ENCODE measurements at regions not wholly inside any gene's neighbourhood (a gene's known extent, or its start where the extent isn't known, plus 50 kb on each side); places are given as distances from the start of the nearest gene placed in this dataset.

DNA sequence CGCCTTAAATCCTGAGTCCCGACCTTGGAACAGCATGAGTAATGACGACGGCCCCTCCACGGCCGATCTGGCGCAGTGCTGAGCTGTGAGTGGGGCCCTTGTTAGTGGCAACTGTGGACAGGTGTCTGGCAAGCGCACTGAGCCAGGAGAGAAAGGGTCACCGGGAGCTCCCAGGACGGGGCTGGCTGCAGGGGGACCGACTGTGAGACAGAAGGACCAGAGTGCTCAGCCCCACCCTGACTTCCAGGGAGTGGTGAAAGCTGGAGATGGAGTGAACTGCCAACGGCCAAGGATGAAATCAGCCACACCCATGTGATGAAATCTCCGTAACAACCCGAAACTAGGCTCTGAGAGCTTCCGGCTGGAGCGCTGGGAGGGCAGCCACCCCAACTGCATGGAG is 228.6 kb downstream of the BRD1 start:
- no peak for DNase-seq (ENCODE audit: low read depth)
- no peaks in the 10 kb centered on the region for H3K36me3 ChIP-seq (ENCODE audit: control insufficient read depth, insufficient read depth, low read length)
- ChIA-PET POLR2A (no interaction called here), CTCF (no interaction called here)
- no peak overlapping the region for H3K4me3 ChIP-seq (ENCODE audit: low read depth, low read length)
- no peaks in the 10 kb centered on the region for H3K27me3 ChIP-seq (ENCODE audit: control insufficient read depth, insufficient read depth, low read length)
- TF ChIP-seq, protein P1, sequence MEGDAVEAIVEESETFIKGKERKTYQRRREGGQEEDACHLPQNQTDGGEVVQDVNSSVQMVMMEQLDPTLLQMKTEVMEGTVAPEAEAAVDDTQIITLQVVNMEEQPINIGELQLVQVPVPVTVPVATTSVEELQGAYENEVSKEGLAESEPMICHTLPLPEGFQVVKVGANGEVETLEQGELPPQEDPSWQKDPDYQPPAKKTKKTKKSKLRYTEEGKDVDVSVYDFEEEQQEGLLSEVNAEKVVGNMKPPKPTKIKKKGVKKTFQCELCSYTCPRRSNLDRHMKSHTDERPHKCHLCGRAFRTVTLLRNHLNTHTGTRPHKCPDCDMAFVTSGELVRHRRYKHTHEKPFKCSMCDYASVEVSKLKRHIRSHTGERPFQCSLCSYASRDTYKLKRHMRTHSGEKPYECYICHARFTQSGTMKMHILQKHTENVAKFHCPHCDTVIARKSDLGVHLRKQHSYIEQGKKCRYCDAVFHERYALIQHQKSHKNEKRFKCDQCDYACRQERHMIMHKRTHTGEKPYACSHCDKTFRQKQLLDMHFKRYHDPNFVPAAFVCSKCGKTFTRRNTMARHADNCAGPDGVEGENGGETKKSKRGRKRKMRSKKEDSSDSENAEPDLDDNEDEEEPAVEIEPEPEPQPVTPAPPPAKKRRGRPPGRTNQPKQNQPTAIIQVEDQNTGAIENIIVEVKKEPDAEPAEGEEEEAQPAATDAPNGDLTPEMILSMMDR (IDR thresholded peaks at IDR 0.05; ENCODE audit: insufficient read depth, low read depth, low read length), result no peak

DNA sequence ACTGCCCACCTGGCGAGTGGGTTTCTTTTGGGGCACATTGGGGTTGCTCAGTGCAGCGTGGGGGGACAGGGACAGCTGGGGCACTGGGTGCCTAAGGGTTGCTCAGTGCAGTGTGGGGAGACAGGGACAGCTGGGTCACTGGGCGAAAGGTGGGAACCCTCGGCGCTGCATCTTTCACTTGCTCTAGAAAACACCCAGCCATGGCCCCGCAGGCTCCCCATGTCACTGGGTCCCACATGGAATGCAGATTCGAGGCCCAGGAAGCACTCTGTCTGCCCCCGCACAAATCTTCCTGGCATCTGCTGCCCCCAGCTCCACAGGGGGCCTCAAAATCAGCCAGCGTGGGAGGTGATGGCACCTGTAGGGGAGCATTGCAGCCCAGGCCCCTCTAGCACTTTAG is 229.3 kb downstream of the BRD1 start:
- Histone ChIP-seq H3K4me3 (ENCODE audit: low read depth, low read length) (no peak overlapping the region), H3K36me3 (ENCODE audit: control insufficient read depth, insufficient read depth, low read length) (no peaks in the 10 kb centered on the region), H3K27me3 (ENCODE audit: control insufficient read depth, insufficient read depth, low read length) (no peaks in the 10 kb centered on the region)
- no peak for DNase-seq (ENCODE audit: low read depth)
- TF ChIP-seq, protein P1 (IDR thresholded peaks at IDR 0.05; ENCODE audit: insufficient read depth, low read depth, low read length), result no peak
- ChIA-PET CTCF (no interaction called here), POLR2A (no interaction called here)

DNA sequence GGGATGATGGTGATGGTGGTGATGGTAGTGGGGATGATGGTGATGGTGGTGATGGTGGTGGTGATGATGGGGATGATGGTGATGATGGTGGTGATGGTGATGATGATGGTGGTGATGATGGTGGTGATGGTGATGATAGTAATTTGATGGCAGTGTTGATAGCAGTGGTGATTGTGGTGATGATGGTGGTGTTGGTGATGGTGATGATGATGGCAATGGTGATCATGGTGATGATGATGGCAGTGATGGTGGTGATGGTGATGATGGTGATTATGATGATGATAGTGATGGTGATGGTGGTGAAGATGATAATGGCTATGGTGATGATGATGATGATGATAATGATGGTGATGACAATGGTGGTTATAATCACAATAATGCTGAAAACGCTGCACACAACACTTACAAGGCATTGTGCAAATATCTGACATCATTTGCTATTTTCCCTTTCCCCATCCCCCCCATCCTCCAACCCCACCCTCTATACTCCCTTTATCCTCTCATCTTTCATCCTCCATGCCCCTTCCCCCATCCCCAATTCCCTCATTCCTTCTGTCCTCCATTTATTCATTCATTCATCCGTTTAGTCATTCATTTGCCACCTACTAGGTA is 230.1 kb downstream of the BRD1 start:
- Histone ChIP-seq H3K27me3 (ENCODE audit: control insufficient read depth, insufficient read depth, low read length) (no peaks in the 10 kb centered on the region), H3K36me3 (ENCODE audit: control insufficient read depth, insufficient read depth, low read length) (no peaks in the 10 kb centered on the region), H3K4me3 (ENCODE audit: low read depth, low read length) (no peak overlapping the region)
- TF ChIP-seq, protein P1 (IDR thresholded peaks at IDR 0.05; ENCODE audit: insufficient read depth, low read depth, low read length), result no peak
- ChIA-PET CTCF (no interaction called here), POLR2A (no interaction called here)
- no peak for DNase-seq (ENCODE audit: low read depth)

DNA sequence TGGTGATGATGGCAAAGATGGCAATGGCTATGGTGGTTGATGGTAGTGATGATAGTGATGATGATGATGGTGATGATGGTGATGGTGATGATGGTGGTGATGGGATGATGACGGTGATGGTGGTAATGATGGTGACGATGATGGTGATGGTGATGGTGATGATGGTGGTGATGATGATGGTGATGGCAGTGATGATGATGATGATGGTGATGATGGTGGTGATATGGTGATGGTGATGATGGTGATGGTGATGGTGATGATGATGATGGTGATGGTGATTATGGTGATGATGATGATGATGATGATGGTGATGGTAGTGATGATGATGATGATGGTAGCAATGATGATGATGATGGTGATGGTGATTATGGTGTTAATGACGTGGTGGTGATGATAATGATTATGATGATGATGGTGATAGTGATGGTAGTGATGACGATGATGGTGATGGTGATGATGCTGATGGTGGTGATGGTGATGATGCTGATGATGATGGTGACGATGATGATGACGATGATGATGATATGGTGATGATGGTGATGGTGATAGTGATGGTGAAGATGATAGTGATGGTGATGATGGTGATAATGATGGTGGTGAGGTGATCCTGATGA is 232.1 kb downstream of the BRD1 start:
- TF ChIP-seq, protein P1 (IDR thresholded peaks at IDR 0.05; ENCODE audit: insufficient read depth, low read depth, low read length), result no peak
- Histone ChIP-seq H3K36me3 (ENCODE audit: control insufficient read depth, insufficient read depth, low read length) (no peaks in the 10 kb centered on the region), H3K4me3 (ENCODE audit: low read depth, low read length) (no peak overlapping the region), H3K27me3 (ENCODE audit: control insufficient read depth, insufficient read depth, low read length) (no peaks in the 10 kb centered on the region)
- ChIA-PET POLR2A (no interaction called here), CTCF (no interaction called here)
- DNase-seq (ENCODE audit: low read depth), result no peak

DNA sequence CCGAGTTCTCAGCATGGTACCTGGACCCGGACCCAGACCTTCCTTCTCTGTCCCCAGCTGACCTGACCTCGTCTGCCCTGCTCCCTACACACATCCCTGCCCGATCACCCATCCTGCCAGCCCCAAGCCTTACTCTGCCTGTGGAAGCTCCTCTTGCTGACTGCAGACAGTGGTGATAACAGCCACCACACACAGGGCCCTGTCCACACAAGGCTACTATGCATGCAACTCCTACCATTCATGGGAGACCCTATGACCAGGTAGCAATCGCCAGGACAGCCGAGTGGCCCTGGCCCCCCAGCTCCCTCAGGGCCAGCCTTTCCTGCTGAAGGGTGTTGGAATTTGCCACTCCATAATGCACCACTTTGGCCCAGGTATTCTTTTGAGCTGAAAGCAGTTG is 233.6 kb downstream of the BRD1 start:
- ChIA-PET CTCF (no interaction called here), POLR2A (no interaction called here)
- Histone ChIP-seq H3K4me3 (ENCODE audit: low read depth, low read length) (no peak overlapping the region), H3K36me3 (ENCODE audit: control insufficient read depth, insufficient read depth, low read length) (no peaks in the 10 kb centered on the region), H3K27me3 (ENCODE audit: control insufficient read depth, insufficient read depth, low read length) (no peaks in the 10 kb centered on the region)
- TF ChIP-seq, protein P1 (IDR thresholded peaks at IDR 0.05; ENCODE audit: insufficient read depth, low read depth, low read length), result no peak
- no peak for DNase-seq (ENCODE audit: low read depth)

Measured in BJ (cell line).